ENCODE measurements at regions not wholly inside any gene's neighbourhood (a gene's known extent, or its start where the extent isn't known, plus 50 kb on each side); places are given as distances from the start of the nearest gene placed in this dataset.

GRCh38 chr3:177968891-177969290, 567.3 kb upstream of the KCNMB2 start:
- DNase-seq (ENCODE audit: low read depth in 2 of 2) = no peak

- DNase-seq (ENCODE audit: low read depth in 2 of 2) = no peak
These were observed 562.9 kb upstream of the KCNMB2 start for GRCh38 chr3:177973241-177973840.

GRCh38 chr3:177976241-177976640, 560.0 kb upstream of the KCNMB2 start:
- DNase-seq (ENCODE audit: low read depth in 2 of 2) = no peak

- DNase-seq (ENCODE audit: low read depth in 2 of 2) = no peak
These were observed 559.4 kb upstream of the KCNMB2 start for GRCh38 chr3:177976866-177977265.

- peak in 1 of 2 donors; percentile 79 for DNase-seq (ENCODE audit: low read depth in 2 of 2)
These were observed 558.7 kb upstream of the KCNMB2 start for GRCh38 chr3:177977381-177978158.

GRCh38 chr3:177978946-177979345, 557.3 kb upstream of the KCNMB2 start:
- no peak for DNase-seq (ENCODE audit: low read depth in 2 of 2)

GRCh38 chr3:177979703-177980102, 556.5 kb upstream of the KCNMB2 start:
- peak; percentile 10 to 44 for DNase-seq (ENCODE audit: low read depth in 2 of 2)

- DNase-seq (ENCODE audit: low read depth in 2 of 2) = no peak
These were observed 554.7 kb upstream of the KCNMB2 start for GRCh38 chr3:177981576-177981975.

- DNase-seq (ENCODE audit: low read depth in 2 of 2) = peak in 1 of 2 donors; percentile 8
These were observed 554.2 kb upstream of the KCNMB2 start for GRCh38 chr3:177982034-177982433.

- no peak for DNase-seq (ENCODE audit: low read depth in 2 of 2)
These were observed 552.9 kb upstream of the KCNMB2 start for GRCh38 chr3:177983320-177983719.

GRCh38 chr3:177992993-177993970, 543.0 kb upstream of the KCNMB2 start:
- no peak for DNase-seq (ENCODE audit: low read depth in 2 of 2)

- peak in 1 of 2 donors; percentile 6 for DNase-seq (ENCODE audit: low read depth in 2 of 2)
These were observed 541.3 kb upstream of the KCNMB2 start for GRCh38 chr3:177994976-177995375.

- DNase-seq (ENCODE audit: low read depth in 2 of 2) = no peak
These were observed 540.7 kb upstream of the KCNMB2 start for GRCh38 chr3:177995381-177996085.

GRCh38 chr3:178001670-178002101, 534.5 kb upstream of the KCNMB2 start:
- DNase-seq (ENCODE audit: low read depth in 2 of 2) = no peak

- no peak for DNase-seq (ENCODE audit: low read depth in 2 of 2)
These were observed 534.1 kb upstream of the KCNMB2 start for GRCh38 chr3:178002113-178002512.

GRCh38 chr3:178003756-178004155, 532.5 kb upstream of the KCNMB2 start:
- no peak for DNase-seq (ENCODE audit: low read depth in 2 of 2)

GRCh38 chr3:178005961-178006360, 530.3 kb upstream of the KCNMB2 start:
- no peak for DNase-seq (ENCODE audit: low read depth in 2 of 2)

- no peak for DNase-seq (ENCODE audit: low read depth in 2 of 2)
These were observed 525.9 kb upstream of the KCNMB2 start for GRCh38 chr3:178010306-178010705.

- no peak for DNase-seq (ENCODE audit: low read depth in 2 of 2)
These were observed 516.6 kb upstream of the KCNMB2 start for GRCh38 chr3:178019645-178020044.

- no peak for DNase-seq (ENCODE audit: low read depth in 2 of 2)
These were observed 513.6 kb upstream of the KCNMB2 start for GRCh38 chr3:178022599-178022998.

GRCh38 chr3:178028933-178029332, 507.3 kb upstream of the KCNMB2 start:
- no peak for DNase-seq (ENCODE audit: low read depth in 2 of 2)

All from lung microvascular endothelial cell (primary cell).